Activated CD4-positive, alpha-beta T cell treated with anti-CD3 and anti-CD28 coated beads for 36 hours (primary cell): ENCODE measurements at regions not wholly inside any gene's neighbourhood (a gene's known extent, or its start where the extent isn't known, plus 50 kb on each side); places are given as distances from the start of the nearest gene placed in this dataset.

Experiments
- ATAC-seq: fragments of 200-7000 bp; cut with Tn5 transposase; one replicate; pipeline ENCODE4 v1.10.0; 2021; ENCODE audit warnings: mild to moderate bottlenecking, moderate library complexity
- CTCF ChIA-PET: fragments of 350-600 bp; sonication (Branson Sonifier 250); formaldehyde crosslinking; loops from one replicate; lab custom pipeline; 2021; ENCODE audit warnings: antibody characterized with exemption; lab: Charles Lee
- POLR2A ChIA-PET: fragments of 350-600 bp; sonication (Branson Sonifier 250); formaldehyde crosslinking; loops from one replicate; lab custom pipeline; 2021; ENCODE audit warnings: antibody characterized with exemption, inconsistent platforms; lab: Charles Lee
- DNase-seq: peaks from one replicate; pipeline ENCODE4 v3.0.0-alpha.2; 2020
- H3K27ac Mint-ChIP-seq: one replicate; pipeline ENCODE4 v1.8.0; 2021; ENCODE audit warnings: mixed read lengths
- H3K27me3 Mint-ChIP-seq: one replicate; pipeline ENCODE4 v1.8.0; 2021; ENCODE audit warnings: mixed read lengths
- H3K36me3 Mint-ChIP-seq: one replicate; pipeline ENCODE4 v1.8.0; 2021; ENCODE audit warnings: low read depth, mixed read lengths
- H3K4me1 Mint-ChIP-seq: one replicate; pipeline ENCODE4 v1.8.0; 2021; ENCODE audit warnings: mixed read lengths
- H3K4me3 Mint-ChIP-seq: one replicate; pipeline ENCODE4 v1.8.0; 2021; ENCODE audit warnings: mild to moderate bottlenecking, moderate library complexity, mixed read lengths
- H3K9me3 Mint-ChIP-seq: one replicate; pipeline ENCODE4 v1.8.0; 2021; ENCODE audit warnings: low read depth, mixed read lengths
- intact Hi-C, 2 experiments: fragments of 100-400 bp; cut with DNase I in 1 of 2; cut with micrococcal nuclease in 1 of 2; formaldehyde crosslinking; loops; one replicate each; pipeline versions ENCODE4 v1.14.2 to v1.15.1; 2022 to 2024; cut with DNase I, micrococcal nuclease

GRCh38 chr2:207449642-207450165 is 80.1 kb upstream of the CREB1 start:
- Mint-ChIP-seq H3K4me3 (no peak overlapping the region), H3K9me3 (peaks cover 2% of the 10 kb centered on the region), H3K36me3 (no peaks in the 10 kb centered on the region), H3K27me3 (no peaks in the 10 kb centered on the region), H3K27ac (no peak overlapping the region), H3K4me1 (no peaks in the 10 kb centered on the region)
- ATAC-seq (no peak), DNase-seq (no peak)
- CTCF ChIA-PET: interaction anchor here (1.0 to 1.1 kb wide), 2 partner anchors 90 to 650 kb away, joined by 3 to 4 read pairs; no protein-coding TSS in a partner anchor
- intact Hi-C loops: no loop called here
- POLR2A ChIA-PET: no interaction called here

DNA sequence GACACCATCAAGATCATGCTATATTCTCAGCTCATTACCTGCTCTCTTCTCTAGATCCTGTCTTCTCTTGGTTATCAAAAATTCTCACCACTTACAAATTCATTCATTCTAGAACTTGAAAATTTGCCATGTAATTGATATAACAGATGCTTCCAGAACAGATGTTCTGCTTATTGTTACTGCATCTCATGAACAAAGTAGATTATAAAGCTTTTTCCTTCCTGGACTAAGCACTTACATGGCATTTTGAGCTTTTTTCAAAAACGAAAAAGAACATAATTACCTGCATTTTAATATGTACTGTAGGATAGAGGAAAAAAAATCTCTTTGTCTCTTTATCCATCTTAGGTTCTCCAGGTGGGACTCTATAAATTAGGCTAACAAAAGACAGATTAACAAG is 79.6 kb upstream of the CREB1 start:
- no peak for ATAC-seq
- Mint-ChIP-seq H3K4me1 (no peaks in the 10 kb centered on the region), H3K9me3 (peaks cover 2% of the 10 kb centered on the region), H3K27ac (no peak overlapping the region), H3K27me3 (no peaks in the 10 kb centered on the region), H3K36me3 (no peaks in the 10 kb centered on the region), H3K4me3 (no peak overlapping the region)
- no peak for DNase-seq
- ChIA-PET POLR2A (no interaction called here), CTCF (interaction anchor here (1.0 to 1.1 kb wide), 2 partner anchors 90 to 650 kb away, joined by 3 to 4 read pairs; no protein-coding TSS in a partner anchor)
- intact Hi-C loops: no loop called here

- Mint-ChIP-seq H3K9me3 (peaks cover 2% of the 10 kb centered on the region), H3K36me3 (no peaks in the 10 kb centered on the region), H3K4me3 (no peak overlapping the region), H3K4me1 (peaks cover 15% of the 10 kb centered on the region), H3K27me3 (no peaks in the 10 kb centered on the region), H3K27ac (no peak overlapping the region)
- intact Hi-C loops: no loop called here
- ChIA-PET CTCF (no interaction called here), POLR2A (no interaction called here)
- no peak for ATAC-seq
- DNase-seq: no peak
These were observed 71.2 kb upstream of the CREB1 start for GRCh38 chr2:207458582-207458981.

DNA sequence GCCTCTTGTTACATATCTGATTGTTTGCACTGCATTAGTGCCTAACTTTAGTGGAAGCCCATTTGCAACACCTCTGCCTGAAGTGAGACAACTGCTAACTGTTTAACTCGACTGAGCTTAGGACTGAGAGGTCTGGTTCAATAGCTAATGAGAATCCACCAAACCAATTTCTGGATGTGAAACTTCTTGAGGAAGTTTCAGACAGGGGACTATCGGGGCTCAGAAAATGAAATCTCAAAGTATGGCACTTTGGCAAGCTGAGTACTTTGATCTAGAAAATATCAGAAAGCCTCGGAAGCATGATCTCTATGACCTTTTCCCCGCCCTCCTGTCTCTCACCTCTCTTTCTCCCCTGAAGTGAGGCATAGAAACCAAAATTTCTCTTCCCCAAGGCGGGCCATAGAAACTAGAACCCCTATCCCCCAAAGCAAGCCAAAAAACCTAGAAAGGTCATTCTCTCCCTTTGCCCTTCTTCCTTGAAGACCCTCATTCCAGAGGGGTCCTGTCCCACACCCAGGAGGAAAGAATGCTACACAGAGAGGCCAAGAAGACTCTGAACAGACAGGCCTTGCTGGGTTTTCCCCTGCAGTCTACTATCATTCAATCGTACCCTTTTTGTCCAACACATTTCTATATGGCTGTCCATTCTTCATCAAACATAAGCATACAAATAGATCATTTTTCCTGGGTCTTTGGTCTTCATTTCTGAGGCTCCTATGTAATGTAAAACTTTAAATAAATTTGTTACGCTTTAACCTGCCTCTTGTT is 69.6 kb upstream of the CREB1 start:
- no peak for DNase-seq
- H3K27ac Mint-ChIP-seq: no peak overlapping the region
- H3K4me3 Mint-ChIP-seq: no peak overlapping the region
- intact Hi-C loops: no loop called here
- ATAC-seq: no peak
- ChIA-PET CTCF (interaction anchor here (1.0 to 1.3 kb wide), 2 partner anchors 12 to 518 kb away, joined by 3 to 4 read pairs; no protein-coding TSS in a partner anchor), POLR2A (no interaction called here)
- no peaks in the 10 kb centered on the region for H3K27me3 Mint-ChIP-seq
- no peaks in the 10 kb centered on the region for H3K9me3 Mint-ChIP-seq
- no peaks in the 10 kb centered on the region for H3K36me3 Mint-ChIP-seq
- H3K4me1 Mint-ChIP-seq: peaks cover 20% of the 10 kb centered on the region

DNA sequence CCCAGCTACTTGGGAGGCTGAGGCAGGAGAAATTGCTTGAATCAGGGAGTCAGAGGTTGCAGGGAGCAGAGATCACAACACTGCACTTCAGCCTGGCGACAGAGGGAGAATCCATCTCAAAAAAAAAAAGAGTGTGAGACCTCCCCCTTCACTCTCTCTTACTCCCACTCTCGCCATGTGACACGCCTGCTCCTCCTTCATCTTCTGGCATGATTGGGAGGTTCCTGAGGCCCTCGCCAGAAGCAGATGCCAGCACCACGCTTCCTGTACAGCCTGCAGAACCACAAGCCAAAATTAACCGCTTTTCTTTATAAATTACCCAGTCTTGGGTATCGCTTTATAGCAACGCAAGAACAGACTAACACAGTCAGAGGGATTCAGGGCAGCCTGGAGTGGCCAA is 66.3 kb upstream of the CREB1 start:
- intact Hi-C loops: no loop called here
- ATAC-seq (peak; percentile 54), DNase-seq (peak; percentile 42)
- no peak overlapping the region for H3K4me3 Mint-ChIP-seq
- no peaks in the 10 kb centered on the region for H3K36me3 Mint-ChIP-seq
- H3K9me3 Mint-ChIP-seq: no peaks in the 10 kb centered on the region
- POLR2A ChIA-PET: interaction anchor here (0.6 kb wide), 1 partner anchor 310 kb away, joined by 5 read pairs; no protein-coding TSS in a partner anchor
- no peaks in the 10 kb centered on the region for H3K27me3 Mint-ChIP-seq
- peak overlapping the region; percentile 25 for H3K27ac Mint-ChIP-seq
- CTCF ChIA-PET: no interaction called here
- H3K4me1 Mint-ChIP-seq: peaks cover 31% of the 10 kb centered on the region

DNA sequence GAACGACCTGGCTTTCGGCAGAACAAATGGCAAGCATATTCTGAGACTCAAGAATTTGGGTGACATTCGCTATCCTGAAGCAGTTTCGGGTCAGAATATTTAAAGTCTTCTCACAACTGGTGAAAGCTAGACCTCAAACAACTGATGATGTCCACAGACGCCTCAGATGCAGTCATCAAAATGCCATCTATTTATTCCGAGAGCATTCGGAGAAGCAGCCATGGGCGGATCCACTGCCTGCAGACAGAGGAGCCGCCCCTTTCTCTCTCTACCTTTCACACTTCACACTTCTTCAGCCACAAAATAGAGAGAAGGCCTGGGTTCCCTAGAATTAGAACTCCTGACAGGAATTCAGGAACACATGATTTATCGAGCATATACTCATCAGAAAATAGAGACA is 65.8 kb upstream of the CREB1 start:
- no peak for ATAC-seq
- no peak for DNase-seq
- H3K36me3 Mint-ChIP-seq: no peaks in the 10 kb centered on the region
- ChIA-PET CTCF (interaction anchor here (0.8 kb wide), 1 partner anchor 639 kb away, joined by 3 read pairs; no protein-coding TSS in a partner anchor), POLR2A (no interaction called here)
- peaks cover 31% of the 10 kb centered on the region for H3K4me1 Mint-ChIP-seq
- no peaks in the 10 kb centered on the region for H3K9me3 Mint-ChIP-seq
- no peaks in the 10 kb centered on the region for H3K27me3 Mint-ChIP-seq
- H3K4me3 Mint-ChIP-seq: no peak overlapping the region
- H3K27ac Mint-ChIP-seq: no peak overlapping the region
- intact Hi-C loops: no loop called here

DNA sequence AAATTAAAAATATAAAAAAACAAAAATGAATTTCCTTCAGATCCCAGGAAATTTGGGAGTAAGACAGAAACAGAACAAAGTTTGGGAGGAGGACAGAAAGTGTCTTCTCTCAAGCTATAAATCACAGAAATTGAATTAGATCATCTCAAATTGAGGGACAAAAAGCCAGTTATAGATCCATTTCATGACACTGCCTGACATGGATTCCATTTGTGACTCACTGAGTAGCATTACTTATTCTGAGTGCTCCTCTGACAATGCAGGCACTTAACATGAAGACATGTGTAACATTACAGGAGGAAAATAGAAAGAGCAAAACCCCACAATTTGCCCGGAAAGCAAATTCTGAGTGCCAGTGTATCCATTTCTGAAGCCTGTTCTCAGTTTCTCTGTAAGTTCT is 63.9 kb upstream of the CREB1 start:
- H3K36me3 Mint-ChIP-seq: no peaks in the 10 kb centered on the region
- ChIA-PET POLR2A (no interaction called here), CTCF (no interaction called here)
- intact Hi-C loops: no loop called here
- no peak for ATAC-seq
- no peak overlapping the region for H3K27ac Mint-ChIP-seq
- DNase-seq: no peak
- H3K4me1 Mint-ChIP-seq: peaks cover 26% of the 10 kb centered on the region
- H3K9me3 Mint-ChIP-seq: no peaks in the 10 kb centered on the region
- H3K4me3 Mint-ChIP-seq: no peak overlapping the region
- H3K27me3 Mint-ChIP-seq: no peaks in the 10 kb centered on the region

DNA sequence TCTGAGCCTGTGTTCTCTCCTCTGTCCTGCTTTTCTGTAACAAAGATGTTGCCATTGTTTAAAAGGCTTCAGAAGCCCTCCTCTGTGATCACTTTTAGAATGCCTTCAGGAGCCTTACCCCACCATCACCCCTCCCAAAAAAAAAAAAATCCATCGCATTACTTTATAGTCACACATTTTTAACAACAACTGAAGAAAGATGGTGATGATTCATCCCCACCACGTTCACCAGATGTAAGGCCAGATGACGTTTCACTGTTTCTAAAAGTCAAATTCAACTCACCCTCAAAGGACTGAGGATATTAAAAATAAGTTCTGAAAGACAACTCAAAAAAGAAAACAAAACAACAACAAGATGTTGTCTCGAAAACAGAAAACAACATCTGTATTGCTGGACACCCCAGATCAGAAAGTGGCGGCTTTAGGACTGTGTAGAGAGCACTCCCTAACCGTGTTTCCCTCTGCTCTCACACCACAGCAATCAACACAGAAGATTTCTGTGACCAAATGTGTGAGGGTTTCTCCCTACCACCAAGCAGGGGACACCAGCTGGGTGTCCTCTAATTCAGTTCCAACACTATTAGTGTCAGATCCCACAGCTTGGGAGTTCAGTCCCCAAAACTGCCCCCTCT is 61.9 kb upstream of the CREB1 start:
- Mint-ChIP-seq H3K4me1 (peaks cover 25% of the 10 kb centered on the region), H3K36me3 (no peaks in the 10 kb centered on the region), H3K27ac (peak overlapping the region; percentile 81), H3K4me3 (no peak overlapping the region), H3K27me3 (no peaks in the 10 kb centered on the region), H3K9me3 (no peaks in the 10 kb centered on the region)
- ATAC-seq (peak; percentile 63), DNase-seq (no peak)
- ChIA-PET POLR2A (no interaction called here), CTCF (interaction anchor here (0.6 to 1.3 kb wide), 2 partner anchors 326 to 423 kb away, joined by 3 read pairs; no protein-coding TSS in a partner anchor)
- intact Hi-C loops: no loop called here

DNA sequence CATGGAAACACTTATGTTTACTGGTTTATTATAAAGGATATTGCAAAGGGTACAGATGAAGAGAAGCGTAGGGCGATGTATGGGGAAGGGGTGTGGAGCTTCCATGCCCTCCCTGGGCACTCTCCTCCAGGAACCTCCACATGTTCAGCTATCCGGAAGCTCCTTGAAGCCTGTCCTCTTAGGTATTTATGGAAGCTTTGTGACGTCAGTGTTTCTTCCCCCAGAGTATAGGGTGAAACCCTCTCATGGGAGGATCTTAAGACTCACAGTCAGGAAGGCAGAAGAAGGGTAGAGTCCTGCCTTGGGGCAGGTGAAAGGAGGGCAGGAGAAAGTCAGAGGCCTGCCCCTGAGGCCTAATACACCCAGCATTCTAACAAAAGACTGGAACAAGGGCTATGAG is 61.3 kb upstream of the CREB1 start:
- no peaks in the 10 kb centered on the region for H3K9me3 Mint-ChIP-seq

GRCh38 chr2:207469451-207469850 is 60.3 kb upstream of the CREB1 start:
- no peaks in the 10 kb centered on the region for H3K27me3 Mint-ChIP-seq
- no peak overlapping the region for H3K4me3 Mint-ChIP-seq
- no peaks in the 10 kb centered on the region for H3K9me3 Mint-ChIP-seq
- H3K36me3 Mint-ChIP-seq: no peaks in the 10 kb centered on the region
- H3K27ac Mint-ChIP-seq: no peak overlapping the region
- intact Hi-C loops: no loop called here
- peaks cover 17% of the 10 kb centered on the region for H3K4me1 Mint-ChIP-seq
- CTCF ChIA-PET: interaction anchor here (0.7 kb wide), 1 partner anchor 498 kb away, joined by 3 read pairs; no protein-coding TSS in a partner anchor
- POLR2A ChIA-PET: no interaction called here
- ATAC-seq (no peak), DNase-seq (no peak)

More for the DNA sequence above, 61.3 kb upstream of the CREB1 start:
- Mint-ChIP-seq H3K27me3 (no peaks in the 10 kb centered on the region), H3K36me3 (no peaks in the 10 kb centered on the region), H3K27ac (peak overlapping the region; percentile 81), H3K4me1 (peaks cover 24% of the 10 kb centered on the region), H3K4me3 (no peak overlapping the region)
- ATAC-seq (no peak), DNase-seq (no peak)
- intact Hi-C loops: no loop called here
- ChIA-PET POLR2A (no interaction called here), CTCF (no interaction called here)

DNA sequence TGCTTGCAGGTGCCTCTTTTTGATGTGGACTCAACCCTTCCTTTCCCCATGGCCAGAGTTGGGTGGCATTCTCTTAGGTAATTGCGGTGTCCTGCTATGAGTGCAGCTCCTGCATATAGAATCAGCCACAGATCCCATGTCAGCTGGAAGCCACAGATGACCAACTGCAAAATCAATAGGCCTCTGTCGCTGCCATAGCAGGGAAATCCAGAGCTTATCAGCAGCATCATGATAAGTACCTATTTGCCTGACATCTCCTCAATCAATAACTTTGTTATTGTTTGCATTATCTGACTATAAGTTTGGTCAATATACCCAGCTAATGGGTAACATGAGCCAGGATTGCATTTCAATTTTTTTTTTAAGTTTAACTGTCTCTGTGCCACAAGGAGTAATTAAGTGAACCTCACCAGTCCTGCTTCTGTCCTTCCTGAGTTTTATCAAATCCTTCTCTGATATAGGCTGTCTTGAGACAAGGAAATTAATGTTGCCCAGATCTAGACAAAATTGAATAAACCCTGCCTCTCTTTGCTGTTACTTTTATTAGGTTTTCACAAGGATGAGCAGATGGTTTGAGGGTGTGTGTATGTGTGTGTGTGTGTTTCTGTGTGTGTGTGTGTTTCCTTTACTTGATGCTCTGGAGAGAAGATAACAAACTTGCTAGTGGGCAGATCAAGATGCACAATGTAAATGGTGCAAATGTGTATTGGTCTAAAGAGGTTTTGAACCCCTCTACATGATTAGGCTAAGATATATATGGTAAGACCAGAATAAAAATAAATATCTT is 59.6 kb upstream of the CREB1 start:
- intact Hi-C loops: loop anchor here (5.0 to 10.0 kb wide), 8 partner anchors 143 to 1078 kb away; partner anchors contain the start of gene KLF7 (in 2 of the 2)
- Mint-ChIP-seq H3K9me3 (no peaks in the 10 kb centered on the region), H3K4me1 (peaks cover 23% of the 10 kb centered on the region), H3K27me3 (no peaks in the 10 kb centered on the region), H3K27ac (no peak overlapping the region), H3K4me3 (no peak overlapping the region), H3K36me3 (no peaks in the 10 kb centered on the region)
- DNase-seq (no peak), ATAC-seq (no peak)
- POLR2A ChIA-PET: no interaction called here
- CTCF ChIA-PET: interaction anchor here (0.7 kb wide), 1 partner anchor 499 kb away, joined by 3 read pairs; no protein-coding TSS in a partner anchor
